ENCODE measurements at regions not wholly inside any gene's neighbourhood (a gene's known extent, or its start where the extent isn't known, plus 50 kb on each side); places are given as distances from the start of the nearest gene placed in this dataset.

DNA sequence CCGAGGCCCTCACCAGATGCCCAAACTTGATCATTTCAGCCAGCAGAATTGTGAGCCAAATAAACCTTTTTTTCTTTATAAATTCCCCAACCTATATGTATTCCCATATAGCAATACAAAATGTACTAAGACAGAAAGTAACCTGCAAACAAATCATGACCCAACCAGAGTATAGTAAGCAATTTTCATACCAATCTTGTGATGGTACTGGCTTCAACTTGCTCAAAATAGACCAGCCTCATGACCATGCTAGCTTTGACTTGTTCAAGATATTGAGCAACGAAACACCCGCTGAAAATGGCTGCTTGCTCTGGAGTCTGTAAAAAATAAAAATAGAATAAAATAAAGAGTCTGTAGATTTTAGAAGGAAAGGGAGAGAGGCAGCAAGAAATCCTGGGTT lies 97.6 kb downstream of the C1D start:
- TF ChIP-seq, protein P1, sequence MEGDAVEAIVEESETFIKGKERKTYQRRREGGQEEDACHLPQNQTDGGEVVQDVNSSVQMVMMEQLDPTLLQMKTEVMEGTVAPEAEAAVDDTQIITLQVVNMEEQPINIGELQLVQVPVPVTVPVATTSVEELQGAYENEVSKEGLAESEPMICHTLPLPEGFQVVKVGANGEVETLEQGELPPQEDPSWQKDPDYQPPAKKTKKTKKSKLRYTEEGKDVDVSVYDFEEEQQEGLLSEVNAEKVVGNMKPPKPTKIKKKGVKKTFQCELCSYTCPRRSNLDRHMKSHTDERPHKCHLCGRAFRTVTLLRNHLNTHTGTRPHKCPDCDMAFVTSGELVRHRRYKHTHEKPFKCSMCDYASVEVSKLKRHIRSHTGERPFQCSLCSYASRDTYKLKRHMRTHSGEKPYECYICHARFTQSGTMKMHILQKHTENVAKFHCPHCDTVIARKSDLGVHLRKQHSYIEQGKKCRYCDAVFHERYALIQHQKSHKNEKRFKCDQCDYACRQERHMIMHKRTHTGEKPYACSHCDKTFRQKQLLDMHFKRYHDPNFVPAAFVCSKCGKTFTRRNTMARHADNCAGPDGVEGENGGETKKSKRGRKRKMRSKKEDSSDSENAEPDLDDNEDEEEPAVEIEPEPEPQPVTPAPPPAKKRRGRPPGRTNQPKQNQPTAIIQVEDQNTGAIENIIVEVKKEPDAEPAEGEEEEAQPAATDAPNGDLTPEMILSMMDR (IDR thresholded peaks at IDR 0.05), result no peak
- no peak for TF ChIP-seq EP300 (IDR thresholded peaks at IDR 0.05)
- no peak for TF ChIP-seq POLR2AphosphoS5 (IDR thresholded peaks at IDR 0.05)
